Uterus (tissue), 3 donors: ENCODE measurements at regions not wholly inside any gene's neighbourhood (a gene's known extent, or its start where the extent isn't known, plus 50 kb on each side); places are given as distances from the start of the nearest gene placed in this dataset.

Experiments used
- DNase-seq, 2 donors: peaks; one replicate each; pipeline ENCODE4 v3.0.0-alpha.2; 2019 to 2020
- H3K27ac ChIP-seq, 2 donors: fragments of 200-600 bp; sonication (generic); 1 replicate in 1 of 2; 2 replicates in 1 of 2; pipeline ENCODE4 v1.5.1; 2016 to 2018
- H3K27me3 ChIP-seq, 2 donors: fragments of 200-600 bp; sonication (generic); one replicate each; pipeline ENCODE4 v1.5.1; 2018 to 2019; ENCODE audit warnings: control low read depth in 1 of 2
- H3K36me3 ChIP-seq, 2 donors: fragments of 200-600 bp; sonication (generic); one replicate each; pipeline ENCODE4 v1.5.1; 2019; ENCODE audit warnings: control low read depth in 1 of 2
- H3K4me1 ChIP-seq, 2 donors: fragments of 200-600 bp; sonication (generic); one replicate each; pipeline ENCODE4 v1.5.1; 2018 to 2019; ENCODE audit warnings: control low read depth in 1 of 2
- H3K4me3 ChIP-seq, 2 donors: fragments of 200-600 bp; sonication (generic); 1 replicate in 1 of 2; 2 replicates in 1 of 2; pipeline ENCODE4 v1.5.1; 2018 to 2019; ENCODE audit warnings: mild to moderate bottlenecking in 1 of 2
- H3K9me3 ChIP-seq, 2 donors: fragments of 200-600 bp; sonication (generic); one replicate each; pipeline ENCODE4 v1.5.1; 2019; ENCODE audit warnings: control low read depth in 1 of 2
- POLR2A ChIP-seq, 2 donors: fragments of 450-650 bp; IDR thresholded peaks; one replicate each; pipeline ENCODE4 v1.6.1; 2016; ENCODE audit warnings: antibody characterized with exemption in 2 of 2, mild to moderate bottlenecking in 1 of 2, moderate library complexity in 1 of 2
- intact Hi-C: fragments of 100-400 bp; cut with DNase I; formaldehyde crosslinking; loops from one replicate; pipeline ENCODE4 v1.15.1; 2023; ENCODE audit warnings: low total_unique reads
- TF ChIP-seq, protein P1 (sequence below), 4 experiments: fragments of 200-600 bp in 2 of 4; fragments of 450-650 bp in 2 of 4; sonication (generic) in 2 of 4; IDR thresholded peaks; one replicate each; pipeline ENCODE4 v1.5.1; 2016 to 2019; ENCODE audit warnings: antibody characterized with exemption in 4 of 4, mild to moderate bottlenecking in 2 of 4, moderate library complexity in 1 of 4
- donor health status: DM: yes; HTN: yes; CAD: no.

GRCh38 chr2:16039823-16040222, 99.5 kb downstream of the MYCN start:
- Histone ChIP-seq H3K9me3 (no peaks in the 10 kb centered on the region), H3K4me3 (no peak overlapping the region), H3K27me3 (no peaks in the 10 kb centered on the region), H3K36me3 (no peaks in the 10 kb centered on the region), H3K27ac (no peak overlapping the region), H3K4me1 (no peaks in the 10 kb centered on the region)
- no peak for DNase-seq
- intact Hi-C loops = no loop called here
- TF ChIP-seq, protein P1, sequence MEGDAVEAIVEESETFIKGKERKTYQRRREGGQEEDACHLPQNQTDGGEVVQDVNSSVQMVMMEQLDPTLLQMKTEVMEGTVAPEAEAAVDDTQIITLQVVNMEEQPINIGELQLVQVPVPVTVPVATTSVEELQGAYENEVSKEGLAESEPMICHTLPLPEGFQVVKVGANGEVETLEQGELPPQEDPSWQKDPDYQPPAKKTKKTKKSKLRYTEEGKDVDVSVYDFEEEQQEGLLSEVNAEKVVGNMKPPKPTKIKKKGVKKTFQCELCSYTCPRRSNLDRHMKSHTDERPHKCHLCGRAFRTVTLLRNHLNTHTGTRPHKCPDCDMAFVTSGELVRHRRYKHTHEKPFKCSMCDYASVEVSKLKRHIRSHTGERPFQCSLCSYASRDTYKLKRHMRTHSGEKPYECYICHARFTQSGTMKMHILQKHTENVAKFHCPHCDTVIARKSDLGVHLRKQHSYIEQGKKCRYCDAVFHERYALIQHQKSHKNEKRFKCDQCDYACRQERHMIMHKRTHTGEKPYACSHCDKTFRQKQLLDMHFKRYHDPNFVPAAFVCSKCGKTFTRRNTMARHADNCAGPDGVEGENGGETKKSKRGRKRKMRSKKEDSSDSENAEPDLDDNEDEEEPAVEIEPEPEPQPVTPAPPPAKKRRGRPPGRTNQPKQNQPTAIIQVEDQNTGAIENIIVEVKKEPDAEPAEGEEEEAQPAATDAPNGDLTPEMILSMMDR (IDR thresholded peaks at IDR 0.05) = no peak
- no peak for TF ChIP-seq POLR2A (IDR thresholded peaks at IDR 0.05)

GRCh38 chr2:16039055-16039454, 98.7 kb downstream of the MYCN start:
- intact Hi-C loops = no loop called here

DNA sequence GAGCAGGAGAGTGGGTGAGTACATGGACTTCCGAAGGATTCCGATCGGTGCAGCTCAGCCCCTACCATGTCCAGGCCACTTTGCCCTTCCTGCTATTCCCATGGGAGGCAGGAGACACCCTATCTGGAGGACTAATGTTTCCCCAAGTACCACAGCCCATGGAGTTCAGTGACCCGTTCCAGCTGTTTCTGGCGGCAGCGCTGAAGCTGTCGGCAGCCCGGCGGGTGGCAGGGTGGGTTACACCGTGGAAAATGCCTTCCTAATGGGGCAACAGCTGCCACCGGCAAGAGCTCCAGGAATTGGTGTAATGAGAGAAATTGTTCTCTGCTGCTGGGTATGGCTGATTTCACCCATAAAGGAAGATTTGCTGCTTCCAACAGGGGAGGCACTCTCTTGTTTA, 98.3 kb downstream of the MYCN start:
- TF ChIP-seq, protein P1 (IDR thresholded peaks at IDR 0.05) = no peak
- TF ChIP-seq POLR2A (IDR thresholded peaks at IDR 0.05) = no peak
- DNase-seq = no peak
- Histone ChIP-seq H3K4me3 (no peak overlapping the region), H3K9me3 (no peaks in the 10 kb centered on the region), H3K27me3 (no peaks in the 10 kb centered on the region), H3K4me1 (no peaks in the 10 kb centered on the region), H3K36me3 (no peaks in the 10 kb centered on the region), H3K27ac (no peak overlapping the region)
- intact Hi-C loops = no loop called here

More at GRCh38 chr2:16039055-16039454, 98.7 kb downstream of the MYCN start:
- Histone ChIP-seq H3K36me3 (no peaks in the 10 kb centered on the region), H3K4me3 (no peak overlapping the region), H3K27ac (no peak overlapping the region), H3K4me1 (no peaks in the 10 kb centered on the region), H3K27me3 (no peaks in the 10 kb centered on the region), H3K9me3 (no peaks in the 10 kb centered on the region)
- no peak for DNase-seq
- TF ChIP-seq, protein P1 (IDR thresholded peaks at IDR 0.05) = no peak

DNA sequence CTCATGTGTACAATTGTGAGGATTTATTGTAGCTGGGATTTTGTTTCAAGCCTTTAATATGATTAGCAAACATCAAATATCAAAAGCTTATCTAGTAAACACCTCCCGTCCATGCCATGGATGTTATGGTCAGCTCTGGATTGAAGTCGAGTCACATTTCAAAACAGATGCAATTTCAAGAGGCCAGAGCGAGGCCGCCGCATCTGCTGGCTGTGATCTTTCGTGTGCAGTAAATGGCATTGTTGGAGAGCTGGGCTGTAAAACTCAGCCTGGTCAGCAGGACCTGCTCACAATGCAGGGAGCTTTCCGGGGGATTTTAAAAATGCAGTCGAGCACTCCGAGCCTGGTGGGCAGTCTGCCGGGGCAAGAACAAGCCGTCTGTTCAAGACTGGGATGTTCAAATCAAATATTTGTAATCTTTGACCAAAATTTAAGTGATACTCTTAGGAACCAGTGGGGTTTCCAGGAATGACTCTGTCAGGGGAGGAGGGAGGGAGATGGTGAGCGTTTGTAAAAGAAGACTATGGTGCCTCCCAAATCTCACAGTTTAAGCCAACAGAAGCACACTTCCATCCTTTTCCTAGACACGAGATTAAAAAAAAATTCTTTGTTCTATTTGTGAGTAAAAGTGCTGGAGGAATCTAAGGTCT, 97.6 kb downstream of the MYCN start:
- intact Hi-C loops = no loop called here
- no peaks in the 10 kb centered on the region for H3K27me3 ChIP-seq
- no peak overlapping the region for H3K4me3 ChIP-seq
- no peaks in the 10 kb centered on the region for H3K4me1 ChIP-seq
- DNase-seq = no peak
- no peaks in the 10 kb centered on the region for H3K36me3 ChIP-seq
- H3K27ac ChIP-seq = no peak overlapping the region
- no peak for TF ChIP-seq POLR2A (IDR thresholded peaks at IDR 0.05)
- TF ChIP-seq, protein P1 (IDR thresholded peaks at IDR 0.05) = no peak
- no peaks in the 10 kb centered on the region for H3K9me3 ChIP-seq

GRCh38 chr2:16036951-16037350, 96.6 kb downstream of the MYCN start:
- TF ChIP-seq POLR2A (IDR thresholded peaks at IDR 0.05) = no peak
- TF ChIP-seq, protein P1 (IDR thresholded peaks at IDR 0.05) = no peak
- Histone ChIP-seq H3K4me3 (no peak overlapping the region), H3K27me3 (no peaks in the 10 kb centered on the region), H3K9me3 (no peaks in the 10 kb centered on the region), H3K36me3 (no peaks in the 10 kb centered on the region), H3K4me1 (no peaks in the 10 kb centered on the region), H3K27ac (no peak overlapping the region)
- no peak for DNase-seq
- intact Hi-C loops = no loop called here
